GM19240 (cell line): ENCODE measurements at regions not wholly inside any gene's neighbourhood (a gene's known extent, or its start where the extent isn't known, plus 50 kb on each side); places are given as distances from the start of the nearest gene placed in this dataset.
A peak's percentile ranks its signal among the peaks of the same experiment; 100 is the strongest.

ENCODE experiments used
- DNase-seq: peaks from one replicate; pipeline ENCODE4 v3.0.0; 2011; ENCODE audit warnings: low spot score; ENCODE audit not compliant: insufficient read length

DNA sequence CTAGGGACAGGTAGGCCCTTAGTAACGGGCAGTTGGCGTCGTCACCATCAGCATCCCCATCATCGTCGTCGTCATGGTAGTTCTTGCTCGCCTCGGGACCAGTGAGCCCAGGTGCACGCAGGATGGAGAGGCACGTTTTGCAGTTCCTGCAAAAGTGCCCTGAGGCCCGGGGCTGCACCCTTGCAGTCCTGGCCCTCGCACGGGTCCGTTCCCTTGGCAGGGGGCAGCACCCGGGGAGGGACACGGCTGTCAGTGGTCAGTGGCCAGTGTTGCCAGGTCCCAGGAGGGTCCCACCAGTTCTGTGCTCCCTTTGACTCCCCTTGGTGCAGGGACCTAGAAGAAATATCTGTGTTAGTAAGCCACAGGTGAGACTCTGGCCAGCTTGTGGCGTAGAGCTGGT lies 243.9 kb upstream of the CIBAR2 start:
- no peak for DNase-seq

DNA sequence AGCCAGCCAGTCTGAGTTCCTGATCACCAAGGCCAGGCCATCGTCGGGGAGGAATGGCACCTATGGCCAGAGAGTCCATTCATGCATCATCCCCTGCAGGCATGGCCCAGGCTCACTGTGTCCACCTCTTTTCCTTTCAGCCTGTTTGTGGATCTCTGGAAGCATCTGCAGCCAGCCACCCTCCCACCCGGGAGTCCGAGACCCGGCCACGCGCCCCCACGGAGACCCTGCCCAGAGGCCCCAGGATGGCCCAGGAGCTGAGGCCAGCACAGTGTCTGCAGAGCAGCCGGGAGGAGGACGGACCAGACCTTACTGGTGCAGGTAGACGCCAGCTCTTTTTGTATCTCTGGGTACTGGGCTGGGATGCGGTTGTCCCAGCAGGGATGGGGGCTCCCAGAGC lies 245.1 kb upstream of the CIBAR2 start:
- DNase-seq: no peak

DNA sequence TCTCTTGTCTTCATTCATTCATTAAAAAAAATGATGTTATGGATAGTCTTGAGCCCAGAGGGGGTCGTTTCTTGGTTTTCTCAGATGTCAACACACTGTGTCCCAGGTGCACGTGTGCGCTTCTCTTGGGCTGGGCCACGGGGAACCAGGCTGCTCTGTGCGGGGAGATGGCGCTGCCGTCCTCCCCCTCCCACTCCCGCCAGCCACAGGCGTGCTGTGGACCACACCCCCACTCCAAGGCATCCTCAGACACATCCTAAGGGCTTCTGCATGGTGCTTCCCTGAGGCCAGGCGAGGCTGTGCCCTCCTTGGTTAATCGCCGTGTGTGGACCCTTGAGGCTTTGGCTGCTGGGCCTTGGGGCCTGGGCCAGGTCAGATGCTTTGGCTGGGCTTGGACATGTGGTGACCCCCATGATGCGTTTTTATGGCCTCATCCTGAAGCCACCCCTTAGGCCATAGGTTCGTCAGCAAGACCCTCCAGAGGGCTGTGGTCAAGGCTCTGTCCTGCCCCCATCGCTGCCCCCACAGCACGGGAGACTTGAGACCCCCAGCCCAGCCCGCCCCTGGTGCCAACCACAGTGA lies 245.7 kb upstream of the CIBAR2 start:
- no peak for DNase-seq

DNA sequence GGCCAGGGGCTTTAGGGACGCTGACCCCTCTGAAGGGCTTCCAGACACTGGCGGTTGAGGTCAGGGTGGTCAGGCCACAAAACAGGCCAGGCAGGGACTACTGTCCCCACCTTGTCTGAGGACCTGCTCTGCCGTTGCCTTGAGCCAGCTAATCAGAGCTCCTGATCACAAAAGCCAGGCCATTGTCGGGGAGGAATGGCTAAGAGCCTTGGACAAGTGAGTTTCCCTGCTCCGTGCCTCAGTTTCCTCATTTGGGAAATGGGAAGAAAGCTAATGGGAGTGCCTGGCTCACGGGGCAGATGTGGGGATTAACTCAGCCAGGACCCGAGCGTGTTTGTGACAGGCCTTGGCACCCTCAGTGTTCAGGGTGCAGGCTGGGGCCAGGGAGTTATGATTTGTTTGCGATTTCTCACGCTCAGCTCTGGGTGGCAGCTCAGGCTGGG lies 246.5 kb upstream of the CIBAR2 start:
- no peak for DNase-seq

DNA sequence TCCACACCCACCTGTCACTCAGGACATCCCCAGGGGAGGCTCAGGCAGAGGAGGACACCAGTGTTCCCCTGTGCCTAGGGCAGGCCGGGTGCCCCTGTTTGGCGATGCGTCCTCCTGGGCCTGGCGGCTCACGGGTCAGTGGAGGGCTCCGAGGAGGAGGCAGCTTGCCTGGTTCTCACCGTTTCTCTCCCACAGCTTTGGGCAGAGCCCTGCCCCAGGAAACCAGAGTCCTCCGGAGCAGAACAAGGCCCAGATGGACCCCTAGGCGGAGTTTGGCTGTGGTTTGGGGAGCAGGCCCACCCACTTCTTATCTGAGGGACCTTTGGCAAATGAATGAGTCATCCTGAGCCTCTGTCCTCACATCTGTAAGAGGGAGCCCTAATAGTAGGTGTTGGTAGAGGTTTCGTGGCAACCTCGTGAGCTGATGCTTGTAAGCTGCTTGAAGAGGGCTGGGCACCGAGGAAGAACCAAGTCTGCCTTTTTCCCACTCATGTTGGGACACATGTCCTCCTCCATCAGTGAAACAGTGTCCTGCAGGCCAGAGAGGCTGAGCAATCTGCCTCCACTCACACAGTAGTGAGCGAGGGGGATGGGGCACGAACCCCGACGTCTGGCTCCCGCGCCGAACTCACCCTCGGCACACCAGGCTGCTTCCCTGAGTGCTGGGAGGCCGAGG lies 247.0 kb upstream of the CIBAR2 start:
- DNase-seq: no peak

DNA sequence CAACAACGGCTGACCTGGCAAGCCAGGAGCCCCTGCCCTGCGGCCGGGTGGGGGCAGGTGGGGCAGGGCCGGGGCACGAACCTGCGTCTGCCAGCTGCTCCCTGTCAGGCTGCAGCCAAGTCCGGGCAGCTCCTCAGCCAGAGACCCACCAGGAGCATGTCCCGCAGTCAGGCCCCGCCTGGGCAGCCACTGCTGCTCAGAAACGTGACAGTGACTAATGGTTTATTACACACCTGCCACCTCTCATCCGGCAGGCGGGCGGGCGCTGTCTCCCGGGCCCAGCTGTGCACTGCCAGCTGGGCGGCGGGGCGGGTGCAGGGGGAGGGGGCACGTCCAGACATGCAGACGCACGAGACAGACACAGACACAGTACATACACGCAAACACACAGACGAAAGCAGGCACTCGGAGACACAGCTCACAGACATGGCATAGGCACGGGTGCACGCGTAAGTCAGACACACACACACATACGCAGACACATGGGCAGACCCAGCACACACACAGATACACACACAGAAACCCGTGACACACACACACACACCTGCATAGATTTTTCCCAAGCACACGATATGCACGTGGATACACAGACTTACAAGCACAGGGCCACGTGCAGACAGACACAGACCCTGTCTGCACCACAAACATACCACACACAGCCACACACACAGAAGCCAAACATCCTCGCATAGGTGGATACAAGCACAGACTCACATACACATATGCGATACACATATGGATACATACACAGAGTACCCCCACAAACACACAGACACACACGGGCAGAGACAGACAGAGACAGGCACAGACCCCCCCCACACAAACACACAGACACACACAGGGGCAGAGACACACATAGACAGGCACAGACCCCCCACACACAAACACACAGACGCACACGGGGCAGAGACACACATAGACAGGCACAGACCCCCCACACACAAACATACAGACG lies 248.3 kb upstream of the CIBAR2 start:
- DNase-seq: no peak

DNA sequence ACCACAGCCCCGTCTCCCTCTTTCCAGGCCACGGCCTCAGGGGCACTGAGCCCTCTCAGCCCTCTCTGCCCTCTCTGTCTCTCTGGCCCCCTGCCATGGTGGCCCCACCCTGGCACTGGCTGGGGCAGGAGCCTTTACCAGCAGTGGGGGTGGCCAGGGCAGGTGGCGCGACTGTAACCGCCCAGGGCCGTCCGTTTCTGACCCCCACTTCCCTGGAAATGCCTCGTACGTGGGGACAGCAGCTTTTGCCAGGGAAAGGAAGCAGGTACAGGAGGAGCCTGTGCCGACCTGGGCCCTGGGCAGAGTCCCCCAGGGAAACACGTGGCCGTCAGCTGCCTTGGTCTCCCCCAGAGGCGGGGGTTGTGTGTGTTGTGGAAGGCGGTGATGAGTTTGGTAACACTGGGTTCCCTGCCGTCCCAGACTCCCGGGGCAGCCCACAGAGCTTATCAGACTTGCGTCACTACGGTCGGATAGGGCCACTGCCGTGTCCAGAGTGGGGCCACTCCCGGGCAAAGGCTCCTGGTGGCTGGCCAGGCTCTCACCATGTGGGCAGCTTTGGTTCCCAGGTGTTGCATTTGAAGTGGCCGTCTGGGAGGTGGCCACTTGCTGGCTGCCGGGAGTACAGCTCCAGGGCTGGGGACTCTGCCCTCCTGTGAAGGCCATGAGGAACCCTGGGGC lies 249.3 kb upstream of the CIBAR2 start:
- no peak for DNase-seq

DNA sequence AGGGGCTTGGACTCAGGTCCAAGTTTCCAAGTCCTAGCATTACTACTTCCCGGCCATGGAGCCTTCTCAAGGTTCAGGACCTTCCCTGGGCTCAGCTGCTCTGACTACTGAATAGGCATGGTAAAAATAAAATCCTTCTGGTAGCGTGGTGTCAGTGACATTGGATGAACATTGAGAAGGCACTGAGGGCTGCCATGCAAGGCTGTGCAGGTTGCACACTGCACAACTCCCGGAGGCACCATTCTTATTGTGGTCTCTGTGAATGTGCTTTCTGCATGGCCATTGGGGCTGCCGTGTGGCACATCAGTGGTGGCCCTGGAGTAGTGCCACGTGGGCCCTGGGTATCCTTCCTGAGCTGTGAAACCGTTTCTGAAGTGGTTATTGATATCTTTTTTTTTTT lies 250.2 kb upstream of the CIBAR2 start:
- DNase-seq: no peak

DNA sequence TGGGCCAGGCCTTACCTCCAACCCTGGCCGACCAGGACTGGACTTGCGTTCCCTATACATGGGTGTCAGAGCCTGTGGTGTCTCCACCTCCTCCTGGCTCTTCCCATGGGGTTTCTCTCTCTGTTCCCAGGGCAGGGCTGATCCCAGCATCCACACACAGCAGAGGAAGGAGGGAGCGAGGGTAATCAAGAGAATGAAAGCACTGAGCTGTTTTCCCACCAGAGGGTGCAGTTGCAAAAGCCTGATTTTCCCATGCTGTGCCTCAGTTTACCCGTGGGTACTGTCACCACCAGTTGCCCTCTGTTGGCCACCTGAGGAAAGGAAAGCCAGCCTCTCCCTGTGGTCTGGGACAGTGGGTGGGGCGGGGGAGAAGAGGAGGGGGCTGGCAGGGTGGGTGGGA lies 249.7 kb upstream of the GSE1 start:
- no peak for DNase-seq

DNA sequence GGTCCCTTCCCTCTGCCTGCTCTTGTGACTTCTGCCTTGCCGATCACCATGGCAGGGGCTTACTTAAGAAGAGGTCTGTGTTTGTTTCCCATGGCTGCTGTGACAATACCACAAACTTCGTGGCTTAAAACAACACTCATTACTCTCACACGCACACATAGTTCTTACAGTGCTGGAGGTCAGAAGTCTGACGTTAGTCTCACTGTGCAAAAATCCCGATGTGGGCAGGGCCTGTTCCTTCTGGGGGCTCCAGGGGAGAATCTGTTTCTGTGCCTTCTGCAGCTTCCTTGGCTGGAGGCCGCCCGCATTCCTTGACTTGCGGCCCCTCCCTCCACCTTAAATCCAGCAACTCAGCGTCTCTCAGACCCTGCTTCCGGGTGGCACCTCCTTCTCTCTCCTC lies 249.2 kb upstream of the GSE1 start:
- DNase-seq: no peak

DNA sequence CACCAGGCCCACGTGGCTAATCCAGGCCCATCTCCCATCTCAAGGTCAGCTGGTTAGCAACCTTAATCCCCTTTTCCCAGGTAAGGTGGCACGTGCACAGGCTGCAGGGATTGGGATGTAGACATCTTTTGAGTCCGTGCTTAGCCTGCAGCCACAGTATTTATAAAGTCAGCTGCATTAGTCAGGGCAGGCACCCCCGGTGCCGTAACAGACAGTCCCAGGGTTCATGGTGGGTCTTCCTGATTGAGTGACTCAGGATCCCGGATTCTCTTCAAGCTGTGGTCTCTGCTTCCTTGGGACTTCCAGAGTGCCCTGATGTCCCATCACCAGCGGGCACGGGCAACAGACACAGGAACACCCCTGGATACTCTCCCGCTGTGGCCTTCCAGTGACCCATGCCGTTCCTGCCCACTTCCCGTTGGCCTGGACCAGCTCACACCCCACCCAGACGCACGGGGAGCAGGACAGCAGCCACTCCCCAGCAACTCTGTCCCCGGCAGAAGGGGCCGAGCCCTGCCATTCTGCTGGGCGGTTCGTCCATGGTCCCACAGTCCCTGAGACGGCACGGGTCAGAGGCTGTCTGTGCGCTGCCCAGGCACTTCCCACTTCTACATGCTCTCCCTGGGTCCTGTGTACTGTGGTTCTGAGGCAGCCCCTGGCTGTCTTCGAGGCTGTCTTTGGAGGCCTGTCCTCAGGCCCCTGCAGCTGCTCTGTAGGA lies 248.6 kb upstream of the GSE1 start:
- DNase-seq: no peak

DNA sequence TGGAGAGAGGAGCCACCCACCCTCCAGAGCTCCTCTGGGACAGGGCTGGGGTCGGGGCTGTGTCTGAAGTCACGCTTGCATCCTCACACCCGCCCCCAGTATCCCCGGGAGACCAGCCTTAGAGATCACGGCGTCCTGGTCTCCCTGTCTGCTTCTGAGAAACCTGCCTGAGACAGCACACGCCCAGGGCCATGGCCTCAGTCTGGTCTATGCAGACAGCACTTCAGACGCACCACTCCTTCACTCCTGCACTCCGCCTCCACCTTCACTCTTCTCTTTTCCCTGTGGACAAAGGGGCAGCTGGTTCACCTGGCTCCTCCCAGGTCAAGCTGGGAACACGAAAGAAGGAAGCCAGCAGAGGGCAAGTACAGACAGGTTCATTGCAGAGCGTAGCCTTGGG lies 248.0 kb upstream of the GSE1 start:
- DNase-seq: no peak

DNA sequence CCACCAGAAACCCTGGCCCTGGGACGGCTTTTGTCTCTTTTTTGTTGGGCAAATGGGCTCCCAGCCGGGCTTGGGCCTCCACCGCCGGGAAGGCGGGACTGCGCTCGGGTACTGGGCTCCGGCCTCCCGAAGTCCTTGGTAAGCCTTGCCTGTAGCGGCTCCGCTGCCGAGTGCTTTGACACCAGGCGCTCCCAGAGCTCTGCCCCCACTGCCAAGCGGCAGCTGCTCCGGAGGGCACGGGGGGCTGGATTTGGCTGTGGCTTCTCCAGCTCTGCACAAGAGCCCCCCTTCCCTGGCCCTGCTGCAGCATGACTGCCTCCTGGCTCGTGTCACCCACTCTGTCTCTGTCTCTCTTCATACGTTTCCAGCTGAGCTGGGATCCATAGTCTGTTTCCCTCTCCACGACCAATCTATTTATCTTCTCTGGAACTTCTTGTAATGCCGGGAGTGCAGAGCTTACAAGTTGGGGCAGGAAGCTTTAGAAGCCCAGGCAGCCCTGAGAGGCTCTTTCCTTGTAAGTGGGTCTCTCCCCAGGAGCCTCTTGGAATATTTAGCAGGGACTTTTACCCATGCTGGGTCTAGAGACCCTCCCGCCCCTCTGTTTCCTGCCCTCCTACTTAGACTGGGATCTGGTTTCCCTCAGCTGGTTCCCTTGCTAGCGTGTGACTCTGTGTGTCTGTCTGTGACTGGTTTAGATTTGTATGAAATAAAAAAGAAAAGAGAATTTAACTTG lies 246.9 kb upstream of the GSE1 start:
- no peak for DNase-seq

DNA sequence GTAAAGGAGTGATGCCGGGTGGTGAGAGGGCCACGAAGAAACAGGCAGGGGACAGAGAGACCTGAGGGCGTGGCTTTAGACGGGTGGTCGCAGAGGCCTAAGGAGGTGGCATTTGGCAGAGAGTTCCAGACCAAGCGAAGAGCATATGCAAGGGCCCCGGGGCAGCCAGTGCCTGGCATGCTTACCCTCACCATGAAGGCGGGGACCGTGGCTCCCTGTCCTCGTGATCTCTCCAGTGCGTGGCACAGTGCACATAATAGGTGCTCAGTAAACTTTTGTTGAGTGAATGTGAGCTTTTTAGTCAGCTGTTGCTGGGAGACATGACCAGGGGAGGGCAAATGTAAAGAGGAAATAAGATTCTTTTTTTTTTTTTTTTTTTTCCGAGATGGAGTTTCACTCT lies 245.6 kb upstream of the GSE1 start:
- no peak for DNase-seq

DNA sequence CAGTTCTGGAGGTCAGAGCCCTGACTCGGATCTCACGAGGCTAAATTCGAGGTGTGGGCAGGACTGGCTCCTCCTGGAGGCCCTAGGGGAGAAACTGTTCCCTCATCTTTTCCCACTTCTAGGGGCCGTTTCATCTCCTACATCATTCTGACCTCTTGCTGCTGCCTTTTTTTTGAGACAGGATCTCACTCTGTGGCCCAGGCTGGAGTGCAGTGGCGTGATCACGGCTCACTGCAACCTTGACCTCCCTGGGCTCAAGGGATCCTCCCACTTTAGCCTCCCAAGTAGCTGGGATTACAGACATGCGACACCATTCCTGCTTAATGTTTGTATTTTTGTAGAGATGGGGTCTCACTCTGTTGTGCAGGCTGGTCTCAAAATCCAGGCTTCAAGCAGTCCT lies 244.1 kb upstream of the GSE1 start:
- no peak for DNase-seq

DNA sequence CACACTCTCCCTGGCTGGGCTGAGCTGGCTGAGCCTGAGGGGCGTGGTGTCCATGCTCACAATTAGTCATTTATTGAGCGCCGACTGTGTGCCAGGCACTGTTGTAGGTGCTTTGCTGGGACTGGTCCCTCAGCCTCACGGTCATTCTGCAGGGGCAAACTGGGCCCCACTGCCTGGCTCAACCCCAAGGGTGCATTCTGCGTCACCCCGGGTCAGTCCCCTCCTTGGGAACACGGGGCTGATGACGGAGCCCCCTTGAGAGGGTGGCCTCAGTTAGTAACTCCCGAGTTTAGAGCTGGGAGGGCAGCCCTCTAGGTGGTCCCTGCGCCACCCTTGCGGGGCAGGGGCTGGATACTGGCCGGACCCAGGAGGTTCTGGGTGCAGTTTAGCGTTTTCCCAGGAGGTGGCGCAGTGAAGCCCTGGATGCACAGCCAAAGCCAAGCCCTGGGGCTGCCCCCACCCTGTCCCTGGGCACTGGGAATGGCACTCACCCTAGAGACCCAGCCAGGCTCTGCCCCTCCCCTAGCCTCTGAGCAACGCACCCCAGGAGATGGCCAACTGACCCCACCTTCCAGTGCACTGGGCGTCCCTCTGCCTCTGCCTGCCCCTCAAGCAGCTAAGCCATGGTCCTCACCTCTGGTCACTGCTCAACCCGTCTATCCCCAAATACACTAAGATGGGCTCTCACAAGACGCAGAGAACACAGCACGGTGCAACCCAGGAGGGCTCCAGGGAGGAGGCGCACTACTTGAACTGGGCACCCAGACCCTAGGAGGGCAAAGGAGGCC lies 243.2 kb upstream of the GSE1 start:
- DNase-seq: peak; percentile 74

DNA sequence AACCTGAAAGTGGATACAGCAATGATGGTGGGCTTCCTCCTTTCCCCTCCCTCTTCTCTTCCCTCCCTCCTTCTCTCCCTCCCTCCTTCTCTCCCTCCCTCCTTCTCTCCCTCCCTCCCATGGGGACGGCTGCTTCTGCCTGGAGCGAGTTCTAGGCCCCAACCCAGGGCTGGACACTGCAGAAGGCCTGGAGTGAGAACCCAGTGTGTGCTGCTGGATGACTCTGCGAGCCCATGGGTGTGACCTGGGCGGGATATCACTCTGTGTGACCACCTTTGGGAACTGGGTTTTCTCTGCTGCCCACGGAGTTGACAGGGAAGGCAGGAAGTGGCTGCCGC lies 242.6 kb upstream of the GSE1 start:
- no peak for DNase-seq

DNA sequence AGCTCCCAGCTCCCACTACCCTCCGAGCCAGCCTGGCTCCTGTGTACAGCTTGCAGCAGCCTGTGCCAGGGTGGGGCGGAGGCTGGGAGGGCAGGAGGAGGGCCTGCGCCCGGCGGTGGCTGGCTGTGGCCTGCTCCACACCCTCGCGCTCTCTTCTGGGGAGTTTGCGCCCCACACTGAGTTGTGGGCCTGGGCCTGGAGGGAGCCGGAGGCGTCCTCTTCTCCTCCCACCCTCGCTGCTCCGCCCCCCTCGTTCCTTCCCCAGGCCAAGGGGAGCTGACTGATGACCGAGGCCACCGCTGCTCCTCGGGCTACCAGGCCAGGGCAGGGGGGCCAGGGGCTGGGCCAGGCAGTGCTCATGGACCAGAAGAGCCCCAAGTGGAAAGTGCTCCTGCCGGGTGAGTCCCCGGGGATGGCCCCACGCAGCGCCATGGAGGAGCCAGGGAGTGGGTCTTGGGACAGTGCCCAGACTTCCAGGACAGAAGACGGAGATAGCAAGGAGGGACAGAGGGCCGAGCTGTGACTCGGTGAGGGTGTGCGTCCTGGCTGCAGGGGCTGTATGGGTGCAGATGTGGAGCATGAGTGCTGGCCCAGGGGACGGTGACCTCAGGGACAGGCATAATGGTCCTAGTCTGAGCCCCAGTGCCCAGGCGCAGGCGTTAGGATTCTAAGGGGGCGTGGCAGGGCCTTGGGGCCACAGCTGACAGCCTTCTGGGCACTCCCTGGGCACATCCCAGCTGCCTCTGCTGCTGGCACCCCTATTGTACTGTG lies 242.1 kb upstream of the GSE1 start:
- no peak for DNase-seq

DNA sequence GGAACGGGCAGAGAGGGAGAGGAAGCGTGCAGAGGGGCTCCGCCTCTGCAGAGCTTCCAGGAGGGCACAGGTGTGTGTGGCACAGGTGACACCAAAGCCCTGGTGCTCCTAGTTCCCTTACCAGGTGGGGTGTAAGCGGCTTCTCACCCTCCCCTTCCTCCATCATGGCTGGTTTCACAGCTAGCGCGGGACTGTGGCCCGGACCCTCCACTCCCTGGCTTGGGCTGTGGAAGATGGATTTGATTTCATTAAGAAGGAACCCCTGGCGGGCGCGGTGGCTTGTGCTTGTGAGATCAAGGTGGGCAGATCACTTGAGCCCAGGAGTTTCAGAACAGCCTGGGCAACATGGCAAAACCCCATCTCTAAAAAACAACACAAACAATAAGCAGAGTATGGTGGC lies 241.2 kb upstream of the GSE1 start:
- no peak for DNase-seq
